ENCODE measurements at regions not wholly inside any gene's neighbourhood (a gene's known extent, or its start where the extent isn't known, plus 50 kb on each side); places are given as distances from the start of the nearest gene placed in this dataset.

- H3K4me3 ChIP-seq (ENCODE audit: low read length): no peak overlapping the region
- no peak for DNase-seq (ENCODE audit: low read depth)
- TF ChIP-seq CTCF (IDR thresholded peaks at IDR 0.05; ENCODE audit: insufficient read depth, low read depth, low read length, missing control alignments): no peak
These were observed 2363.9 kb downstream of the TP53TG3F start for GRCh38 chr16:35823342-35823741.

DNA sequence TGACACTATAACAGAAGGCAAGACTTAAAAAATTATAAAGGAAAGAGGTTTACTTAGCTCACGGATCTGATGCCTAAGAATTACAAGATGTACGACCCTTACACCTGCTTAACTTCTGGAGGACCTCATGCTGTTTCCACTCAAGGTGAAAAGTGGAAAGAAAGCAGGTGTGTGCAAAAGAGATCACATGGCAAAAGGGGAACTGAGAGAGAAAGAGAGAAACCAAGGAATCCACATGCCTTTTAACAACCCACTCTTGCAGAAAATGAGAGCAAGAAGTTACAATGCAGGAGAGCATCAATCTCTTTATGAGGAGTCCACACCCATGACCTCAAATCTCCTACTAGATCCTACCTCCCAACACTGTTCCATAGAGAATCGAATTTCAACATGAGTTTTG lies 2382.2 kb downstream of the TP53TG3F start:
- H3K4me3 ChIP-seq (ENCODE audit: low read length): no peak overlapping the region
- TF ChIP-seq CTCF (IDR thresholded peaks at IDR 0.05; ENCODE audit: insufficient read depth, low read depth, low read length, missing control alignments): no peak

GRCh38 chr16:35862242-35862641 lies 2402.8 kb downstream of the TP53TG3F start:
- no peak for DNase-seq (ENCODE audit: low read depth)
- H3K4me3 ChIP-seq (ENCODE audit: low read length): no peak overlapping the region
- TF ChIP-seq CTCF (IDR thresholded peaks at IDR 0.05; ENCODE audit: insufficient read depth, low read depth, low read length, missing control alignments): no peak

More for the DNA sequence above, 2382.2 kb downstream of the TP53TG3F start:
- DNase-seq (ENCODE audit: low read depth): no peak

DNA sequence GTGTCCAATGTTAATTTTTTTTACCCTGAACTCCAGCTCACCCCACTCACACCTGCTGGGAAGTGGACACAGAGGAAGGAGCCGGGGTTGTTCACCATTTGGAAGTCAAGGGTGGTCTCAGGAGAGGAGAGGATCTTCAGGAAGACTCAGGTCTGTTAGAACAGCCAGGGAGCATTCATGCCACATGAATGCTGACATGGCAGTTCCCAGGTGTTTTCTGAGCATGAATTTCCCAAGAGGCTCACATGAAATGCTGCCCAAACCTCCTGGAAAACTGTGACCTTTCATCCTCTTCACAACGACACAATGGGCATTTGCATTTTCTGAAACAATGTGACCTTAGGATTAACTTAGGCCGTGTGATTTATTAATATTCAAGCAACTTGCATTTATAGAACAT lies 2409.2 kb downstream of the TP53TG3F start:
- no peak overlapping the region for H3K4me3 ChIP-seq (ENCODE audit: low read length)
- TF ChIP-seq CTCF (IDR thresholded peaks at IDR 0.05; ENCODE audit: insufficient read depth, low read depth, low read length, missing control alignments): no peak
- DNase-seq (ENCODE audit: low read depth): no peak

DNA sequence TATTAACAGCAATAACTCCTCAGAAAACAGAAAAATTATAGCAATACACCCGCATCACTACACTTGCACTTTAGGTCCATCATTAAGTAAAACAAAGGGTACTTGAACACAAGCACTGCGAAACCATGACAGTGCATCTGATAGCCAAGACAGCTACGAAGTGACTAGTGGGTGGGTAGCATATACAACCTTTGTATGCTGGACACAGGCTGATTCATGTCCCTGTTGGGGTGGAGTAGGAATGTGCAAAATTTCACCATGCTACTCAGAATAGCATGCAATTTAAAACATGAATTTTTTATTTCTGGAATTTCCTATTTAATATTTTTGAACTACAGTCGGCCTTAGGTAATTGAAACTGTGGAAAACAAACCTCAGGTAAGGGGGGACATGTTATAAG lies 2414.1 kb downstream of the TP53TG3F start:
- no peak for TF ChIP-seq CTCF (IDR thresholded peaks at IDR 0.05; ENCODE audit: insufficient read depth, low read depth, low read length, missing control alignments)
- DNase-seq (ENCODE audit: low read depth): no peak
- no peak overlapping the region for H3K4me3 ChIP-seq (ENCODE audit: low read length)

DNA sequence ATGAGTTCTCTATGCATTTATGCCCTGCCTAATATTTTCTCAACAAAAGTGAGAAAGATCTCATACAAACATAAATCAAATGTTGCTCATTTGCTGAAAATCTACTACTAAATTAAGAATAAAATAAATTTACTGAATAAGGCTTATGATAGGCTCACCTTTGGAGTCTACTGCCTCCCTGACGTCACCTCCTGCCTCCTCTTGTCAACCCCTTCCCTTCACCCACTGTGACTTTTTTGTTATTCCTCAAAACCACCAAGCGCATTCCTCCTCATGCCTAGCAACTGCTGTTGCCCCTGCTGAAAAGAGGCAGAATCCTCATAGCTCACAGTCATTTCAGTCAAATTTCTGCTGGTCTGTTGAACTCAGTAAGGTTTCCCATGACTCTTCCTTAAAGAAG lies 2422.2 kb downstream of the TP53TG3F start:
- no peak overlapping the region for H3K4me3 ChIP-seq (ENCODE audit: low read length)
- no peak for DNase-seq (ENCODE audit: low read depth)
- no peak for TF ChIP-seq CTCF (IDR thresholded peaks at IDR 0.05; ENCODE audit: insufficient read depth, low read depth, low read length, missing control alignments)

- no peak for TF ChIP-seq CTCF (IDR thresholded peaks at IDR 0.05; ENCODE audit: insufficient read depth, low read depth, low read length, missing control alignments)
- DNase-seq (ENCODE audit: low read depth): no peak
- H3K4me3 ChIP-seq (ENCODE audit: low read length): no peak overlapping the region
These were observed 2447.0 kb downstream of the TP53TG3F start for GRCh38 chr16:35906440-35906839.
